Upper lobe of left lung (tissue), 6 donors: ENCODE measurements at regions not wholly inside any gene's neighbourhood (a gene's known extent, or its start where the extent isn't known, plus 50 kb on each side); places are given as distances from the start of the nearest gene placed in this dataset.

Source experiments
- ATAC-seq, 2 donors: fragments of 200-7000 bp; cut with Tn5 transposase; one replicate each; pipeline ENCODE4 v1.9.1; 2022; ENCODE audit warnings: mild to moderate bottlenecking in 2 of 2, moderate library complexity in 2 of 2; ENCODE audit not compliant: low FRiP score in 2 of 2
- DNase-seq, 2 donors: peaks; one replicate each; pipeline ENCODE4 v3.0.0-alpha.2; 2019 to 2020
- H3K27ac ChIP-seq, 4 donors: fragments of 200-600 bp; sonication (generic); one replicate each; pipeline ENCODE4 v1.5.1; 2016 to 2019
- H3K27me3 ChIP-seq, 4 donors: fragments of 200-600 bp; sonication (generic); one replicate each; pipeline ENCODE4 v1.5.1; 2017 to 2019
- H3K36me3 ChIP-seq, 4 donors: fragments of 200-600 bp; sonication (generic); one replicate each; pipeline ENCODE4 v1.5.1; 2016 to 2019
- H3K4me1 ChIP-seq, 4 donors: fragments of 200-600 bp; sonication (generic); one replicate each; pipeline ENCODE4 v1.5.1; 2018 to 2019
- H3K4me3 ChIP-seq, 4 donors: fragments of 200-600 bp; sonication (generic); one replicate each; pipeline ENCODE4 v1.5.1; 2017 to 2019; ENCODE audit warnings: mild to moderate bottlenecking in 2 of 4, moderate library complexity in 1 of 4
- H3K9me3 ChIP-seq, 4 donors: fragments of 200-600 bp; sonication (generic); one replicate each; pipeline ENCODE4 v1.5.1; 2018 to 2019
- CTCF ChIP-seq, 6 experiments: fragments of 450-650 bp in 4 of 6; fragments of 200-600 bp in 2 of 6; sonication (generic) in 2 of 6; IDR thresholded peaks; one replicate each; pipeline ENCODE4 v1.5.1; 2016 to 2019; ENCODE audit warnings: antibody characterized with exemption in 6 of 6
- EP300 ChIP-seq, 4 donors: sonication (generic); formaldehyde crosslinking; IDR thresholded peaks; one replicate each; pipeline ENCODE4 v1.5.1; 2017; ENCODE audit warnings: antibody characterized with exemption in 4 of 4, control low read depth in 2 of 4
- POLR2A ChIP-seq, 4 donors: fragments of 450-650 bp; IDR thresholded peaks; one replicate each; pipeline ENCODE4 v1.5.1; 2016 to 2017; ENCODE audit warnings: antibody characterized with exemption in 4 of 4, mild to moderate bottlenecking in 2 of 4
- POLR2AphosphoS5 ChIP-seq, 2 donors: sonication (generic); formaldehyde crosslinking; IDR thresholded peaks; one replicate each; pipeline ENCODE4 v1.5.1; 2017; ENCODE audit warnings: antibody characterized with exemption in 2 of 2
- WGBS, 2 donors: methylation state at CpG; one replicate each; pipeline ENCODE4 v1.1.5; 2017 to 2018; 5-methylcytosine and 5-hydroxymethylcytosine counted together
- donor health status: DM: no; HTN: no; CAD: no; lungs with moderate emphysema.
- donor health status: DM: no; HTN: yes; CAD: no; lungs with severe emphysema.

GRCh38 chr2:9739531-9739964 lies 103.7 kb upstream of the TAF1B start:
- ATAC-seq (peak; percentile 79 to 86), DNase-seq (peak; percentile 64 to 85)
- Histone ChIP-seq H3K27me3 (no peaks in the 10 kb centered on the region), H3K36me3 (no peaks in the 10 kb centered on the region), H3K4me3 (peak overlapping the region in 3 of 4 donors; percentile 24 to 40 (median 33)), H3K9me3 (peaks cover 0 to 5% (median 0%) of the 10 kb centered on the region in 4 donors), H3K4me1 (peaks cover 0 to 17% (median 5%) of the 10 kb centered on the region in 4 donors), H3K27ac (peak overlapping the region; percentile 55 to 67 (median 61))
- TF ChIP-seq CTCF (IDR thresholded peaks at IDR 0.05), result no peak
- peak in 1 of 4 donors; percentile 8 for TF ChIP-seq POLR2A (IDR thresholded peaks at IDR 0.05)
- TF ChIP-seq EP300 (IDR thresholded peaks at IDR 0.05), result no peak
- peak; percentile 62 to 69 for TF ChIP-seq POLR2AphosphoS5 (IDR thresholded peaks at IDR 0.05)
- WGBS, 2 donors, result 24 to 56% methylated on average over 10 to 21 of the region's 23 CpGs

- ATAC-seq (no peak), DNase-seq (no peak)
- TF ChIP-seq POLR2AphosphoS5 (IDR thresholded peaks at IDR 0.05) (no peak), POLR2A (IDR thresholded peaks at IDR 0.05) (no peak), EP300 (IDR thresholded peaks at IDR 0.05) (no peak), CTCF (IDR thresholded peaks at IDR 0.05) (no peak)
- 84 to 89% methylated on average over 5 to 6 of the region's 6 CpGs for WGBS, 2 donors
- no peak overlapping the region for H3K4me3 ChIP-seq
- no peaks in the 10 kb centered on the region for H3K27me3 ChIP-seq
- H3K27ac ChIP-seq, result no peak overlapping the region
- peaks cover 0 to 17% (median 5%) of the 10 kb centered on the region in 4 donors for H3K4me1 ChIP-seq
- no peaks in the 10 kb centered on the region for H3K9me3 ChIP-seq
- no peaks in the 10 kb centered on the region for H3K36me3 ChIP-seq
Observed at GRCh38 chr2:9740382-9741073, 102.7 kb upstream of the TAF1B start.

- Histone ChIP-seq H3K9me3 (no peaks in the 10 kb centered on the region), H3K36me3 (no peaks in the 10 kb centered on the region), H3K27ac (no peak overlapping the region), H3K27me3 (no peaks in the 10 kb centered on the region), H3K4me1 (peaks cover 0 to 17% (median 5%) of the 10 kb centered on the region in 4 donors), H3K4me3 (no peak overlapping the region)
- WGBS, 2 donors, result 76 to 94% methylated on average over 4 to 6 of the region's 6 CpGs
- ATAC-seq (no peak), DNase-seq (no peak)
- no peak for TF ChIP-seq POLR2AphosphoS5 (IDR thresholded peaks at IDR 0.05)
- no peak for TF ChIP-seq CTCF (IDR thresholded peaks at IDR 0.05)
- TF ChIP-seq POLR2A (IDR thresholded peaks at IDR 0.05), result no peak
Observed at GRCh38 chr2:9741110-9741509, 102.2 kb upstream of the TAF1B start.

- DNase-seq (no peak), ATAC-seq (no peak)
- H3K4me1 ChIP-seq, result peaks cover 0 to 17% (median 5%) of the 10 kb centered on the region in 4 donors
- WGBS, 2 donors, result 86 to 89% methylated on average over 3 to 5 of the region's 5 CpGs
- no peaks in the 10 kb centered on the region for H3K9me3 ChIP-seq
- H3K27ac ChIP-seq, result no peak overlapping the region
- H3K36me3 ChIP-seq, result no peaks in the 10 kb centered on the region
- H3K4me3 ChIP-seq, result no peak overlapping the region
- TF ChIP-seq CTCF (IDR thresholded peaks at IDR 0.05) (no peak), POLR2AphosphoS5 (IDR thresholded peaks at IDR 0.05) (no peak), POLR2A (IDR thresholded peaks at IDR 0.05) (no peak), EP300 (IDR thresholded peaks at IDR 0.05) (no peak)
- H3K27me3 ChIP-seq, result no peaks in the 10 kb centered on the region
Observed at GRCh38 chr2:9742601-9743000, 100.7 kb upstream of the TAF1B start.
